Caco-2 (cell line): ENCODE measurements at regions not wholly inside any gene's neighbourhood (a gene's known extent, or its start where the extent isn't known, plus 50 kb on each side); places are given as distances from the start of the nearest gene placed in this dataset.

ENCODE experiments used
- BruUV-seq: library from RNA; stranded (reverse); fragments of 400-500 nt; replicated peaks from 2 replicates; lab custom pipeline; 2021; lab: Mats Ljungman, UMichigan
- CTCF ChIA-PET: fragments of 300-600 bp; sonication (Branson Sonifier 250); formaldehyde crosslinking; loops from one replicate; lab custom pipeline; 2022; ENCODE audit warnings: antibody characterized with exemption; lab: Charles Lee
- POLR2A ChIA-PET: fragments of 300-600 bp; sonication (Branson Sonifier 250); formaldehyde crosslinking; loops from one replicate; lab custom pipeline; 2022; ENCODE audit warnings: antibody characterized with exemption; lab: Charles Lee
- DNase-seq, 2 experiments: peaks; one replicate each; pipeline versions ENCODE4 v3.0.0 to v3.0.0-alpha.2; 2020 to 2022
- H3K27me3 ChIP-seq: replicated peaks from 2 replicates; pipeline ENCODE4 v1.6.0; 2011; ENCODE audit warnings: low read length; ENCODE audit not compliant: control insufficient read depth, insufficient read depth
- H3K36me3 ChIP-seq: 2 replicates; pipeline ENCODE4 v1.5.1; 2011; ENCODE audit warnings: low read length; ENCODE audit not compliant: control insufficient read depth, insufficient read depth
- H3K4me1 ChIP-seq: fragments of 250-450 bp; sonication (Bioruptor Pico); 2 replicates; pipeline ENCODE4 v1.5.1; 2020; ENCODE audit warnings: mild to moderate bottlenecking
- H3K4me3 ChIP-seq: 2 replicates; pipeline ENCODE4 v1.5.1; 2011; ENCODE audit warnings: low read depth, mild to moderate bottlenecking, control low read depth, low read length
- H3K9me3 ChIP-seq: fragments of 250-450 bp; sonication (Bioruptor Pico); 2 replicates; pipeline ENCODE4 v1.5.1; 2020; ENCODE audit warnings: mild to moderate bottlenecking, moderate library complexity
- H3K27ac Mint-ChIP-seq: one replicate; pipeline ENCODE4 v1.8.0; 2022; ENCODE audit warnings: mixed read lengths; ENCODE audit not compliant: unreplicated experiment
- H3K27me3 Mint-ChIP-seq: one replicate; pipeline ENCODE4 v1.8.0; 2022; ENCODE audit warnings: mixed read lengths; ENCODE audit not compliant: insufficient read depth, unreplicated experiment
- H3K36me3 Mint-ChIP-seq: one replicate; pipeline ENCODE4 v1.8.0; 2022; ENCODE audit warnings: mild to moderate bottlenecking, mixed read lengths; ENCODE audit not compliant: insufficient read depth, unreplicated experiment
- H3K4me1 Mint-ChIP-seq: one replicate; pipeline ENCODE4 v1.8.0; 2022; ENCODE audit warnings: low read depth, mixed read lengths; ENCODE audit not compliant: unreplicated experiment
- H3K4me3 Mint-ChIP-seq: one replicate; pipeline ENCODE4 v1.8.0; 2022; ENCODE audit warnings: mild to moderate bottlenecking, moderate library complexity, mixed read lengths; ENCODE audit not compliant: unreplicated experiment
- H3K9me3 Mint-ChIP-seq: one replicate; pipeline ENCODE4 v1.8.0; 2022; ENCODE audit warnings: mixed read lengths; ENCODE audit not compliant: unreplicated experiment
- CTCF ChIP-seq, 2 experiments: fragments of 200-600 bp in 1 of 2; IDR thresholded peaks; 1 replicate in 1 of 2; 2 replicates in 1 of 2; pipeline versions ENCODE4 v1.5.1 to v1.8.0; 2011 to 2022; ENCODE audit warnings: antibody characterized with exemption in 1 of 2, control low read depth in 1 of 2, inconsistent platforms in 1 of 2, low read depth in 1 of 2, low read length in 1 of 2, mild to moderate bottlenecking in 1 of 2, moderate library complexity in 1 of 2; ENCODE audit not compliant: insufficient read depth in 1 of 2, severe bottlenecking in 1 of 2, unreplicated experiment in 1 of 2
- intact Hi-C: fragments of 100-400 bp; cut with micrococcal nuclease; formaldehyde crosslinking; loops from one replicate; pipeline ENCODE4 v1.10.0; 2022; ENCODE audit not compliant: unreplicated experiment

- Histone ChIP-seq H3K4me1 (no peaks in the 10 kb centered on the region), H3K27me3 (no peaks in the 10 kb centered on the region), H3K4me3 (no peak overlapping the region), H3K9me3 (peaks cover 3% of the 10 kb centered on the region; the same call in 1 of the 2 replicates), H3K36me3 (no peaks in the 10 kb centered on the region)
- no peak overlapping the region for H3K4me3 Mint-ChIP-seq
- intact Hi-C loops: no loop called here
- no peak overlapping the region for H3K27ac Mint-ChIP-seq
- peaks cover 5% of the 10 kb centered on the region for H3K9me3 Mint-ChIP-seq
- no peak for TF ChIP-seq CTCF (IDR thresholded peaks at IDR 0.05; ENCODE audit: insufficient read depth in 1 of 2, low read depth in 1 of 2, low read length in 1 of 2, severe bottlenecking in 1 of 2, unreplicated experiment in 1 of 2)
- no TSS peak for BruUV-seq
- H3K27me3 Mint-ChIP-seq: no peaks in the 10 kb centered on the region
- H3K36me3 Mint-ChIP-seq: no peaks in the 10 kb centered on the region
- H3K4me1 Mint-ChIP-seq: peaks cover under 1% of the 10 kb centered on the region
- ChIA-PET POLR2A (no interaction called here), CTCF (no interaction called here)
- no peak for DNase-seq
Observed at GRCh38 chr3:535566-536416, 339.2 kb downstream of the CHL1 start.

GRCh38 chr3:536417-536813 lies 339.9 kb downstream of the CHL1 start:
- intact Hi-C loops: no loop called here
- Histone ChIP-seq H3K36me3 (no peaks in the 10 kb centered on the region), H3K9me3 (0 out of 2 replicates have a peak, but pooled peaks cover 3% of the 10 kb centered on the region), H3K27me3 (no peaks in the 10 kb centered on the region), H3K4me3 (no peak overlapping the region), H3K4me1 (no peaks in the 10 kb centered on the region)
- ChIA-PET POLR2A (no interaction called here), CTCF (no interaction called here)
- no peak for TF ChIP-seq CTCF (IDR thresholded peaks at IDR 0.05; ENCODE audit: insufficient read depth in 1 of 2, low read depth in 1 of 2, low read length in 1 of 2, severe bottlenecking in 1 of 2, unreplicated experiment in 1 of 2)
- no peak for DNase-seq
- Mint-ChIP-seq H3K27me3 (no peaks in the 10 kb centered on the region), H3K4me1 (peaks cover 7% of the 10 kb centered on the region), H3K9me3 (no peaks in the 10 kb centered on the region), H3K36me3 (no peaks in the 10 kb centered on the region), H3K4me3 (no peak overlapping the region), H3K27ac (no peak overlapping the region)
- BruUV-seq: no TSS peak

- H3K36me3 ChIP-seq: no peaks in the 10 kb centered on the region
- H3K36me3 Mint-ChIP-seq: no peaks in the 10 kb centered on the region
- CTCF ChIA-PET: no interaction called here
- H3K9me3 ChIP-seq: no peaks in the 10 kb centered on the region
- no peak overlapping the region for H3K4me3 ChIP-seq
- no peak for TF ChIP-seq CTCF (IDR thresholded peaks at IDR 0.05; ENCODE audit: insufficient read depth in 1 of 2, low read depth in 1 of 2, low read length in 1 of 2, severe bottlenecking in 1 of 2, unreplicated experiment in 1 of 2)
- H3K27me3 ChIP-seq: no peaks in the 10 kb centered on the region
- H3K4me1 ChIP-seq: no peaks in the 10 kb centered on the region
- intact Hi-C loops: no loop called here
- DNase-seq: no peak
- no peaks in the 10 kb centered on the region for H3K9me3 Mint-ChIP-seq
- no TSS peak for BruUV-seq
- H3K4me3 Mint-ChIP-seq: no peak overlapping the region
- no peak overlapping the region for H3K27ac Mint-ChIP-seq
- POLR2A ChIA-PET: no interaction called here
- H3K27me3 Mint-ChIP-seq: no peaks in the 10 kb centered on the region
- H3K4me1 Mint-ChIP-seq: peaks cover 7% of the 10 kb centered on the region
Observed at GRCh38 chr3:541062-541801, 344.7 kb downstream of the CHL1 start.
